Stomach (tissue), 8 donors: ENCODE measurements at regions not wholly inside any gene's neighbourhood (a gene's known extent, or its start where the extent isn't known, plus 50 kb on each side); places are given as distances from the start of the nearest gene placed in this dataset.
A peak's percentile ranks its signal among the peaks of the same experiment; 100 is the strongest.

ENCODE experiments used
- DNase-seq, 2 donors: peaks; one replicate each; pipeline versions ENCODE4 v3.0.0 to v3.0.0-alpha.2; 2013 to 2019
- H3K27ac ChIP-seq, 5 donors: fragments of 200-600 bp in 4 of 5; sonication (generic) in 4 of 5; one replicate each; pipeline ENCODE4 v1.5.1; 2013 to 2019; ENCODE audit warnings: mild to moderate bottlenecking in 1 of 5, moderate library complexity in 1 of 5
- H3K27me3 ChIP-seq, 3 donors: fragments of 200-600 bp; sonication (generic); one replicate each; pipeline ENCODE4 v1.5.1; 2017 to 2019; ENCODE audit warnings: mixed run types in 1 of 3
- H3K36me3 ChIP-seq, 4 donors: fragments of 200-600 bp; sonication (generic); 1 replicate in 3 of 4; 2 replicates in 1 of 4; pipeline ENCODE4 v1.5.1; 2016 to 2019
- H3K4me1 ChIP-seq, 4 donors: fragments of 200-600 bp; sonication (generic); one replicate each; pipeline ENCODE4 v1.5.1; 2016 to 2019
- H3K4me3 ChIP-seq, 4 donors: fragments of 200-600 bp; sonication (generic) in 3 of 4; one replicate each; pipeline ENCODE4 v1.5.1; 2016 to 2019; ENCODE audit warnings: mild to moderate bottlenecking in 1 of 4
- H3K9me3 ChIP-seq, 4 donors: fragments of 200-600 bp; sonication (generic); one replicate each; pipeline ENCODE4 v1.5.1; 2016 to 2019
- CTCF ChIP-seq, 7 experiments: fragments of 450-650 bp in 4 of 7; fragments of 200-600 bp in 3 of 7; sonication (generic) in 3 of 7; IDR thresholded peaks; one replicate each; pipeline ENCODE4 v1.5.1; 2016 to 2019; ENCODE audit warnings: antibody characterized with exemption in 7 of 7, control low read depth in 2 of 7, mild to moderate bottlenecking in 1 of 7
- EP300 ChIP-seq: sonication (generic); formaldehyde crosslinking; IDR thresholded peaks from one replicate; pipeline ENCODE4 v1.6.1; 2017; ENCODE audit warnings: antibody characterized with exemption
- POLR2A ChIP-seq, 4 donors: fragments of 450-650 bp; IDR thresholded peaks; one replicate each; pipeline ENCODE4 v1.6.1; 2016; ENCODE audit warnings: antibody characterized with exemption in 4 of 4, control low read depth in 2 of 4, mild to moderate bottlenecking in 1 of 4, moderate library complexity in 1 of 4
- POLR2AphosphoS5 ChIP-seq, 3 donors: sonication (generic); formaldehyde crosslinking; IDR thresholded peaks; one replicate each; pipeline ENCODE4 v1.6.1; 2016; ENCODE audit warnings: antibody characterized with exemption in 3 of 3
- WGBS, 5 donors: extraction: QIAGEN DNeasy Blood & Tissue Kit in 3 of 5; methylation state at CpG; one replicate each; pipeline versions ENCODE4 v1.1.5 to v1.1.7; 2013 to 2018; 5-methylcytosine and 5-hydroxymethylcytosine counted together
- intact Hi-C: fragments of 100-400 bp; cut with DNase I; formaldehyde crosslinking; loops from one replicate; pipeline ENCODE4 v1.15.1; 2023; ENCODE audit warnings: low total_unique reads
- donor health status: healthy with polysubstance abuse.
- donor health status: Bipolar disorder and iron deficiency.
- donor health status: healthy.

- TF ChIP-seq POLR2A (IDR thresholded peaks at IDR 0.05) = no peak
- peaks cover 0 to 3% (median 0%) of the 10 kb centered on the region in 4 donors for H3K4me1 ChIP-seq
- H3K36me3 ChIP-seq = no peaks in the 10 kb centered on the region
- intact Hi-C loops = no loop called here
- no peaks in the 10 kb centered on the region for H3K27me3 ChIP-seq
- WGBS, 5 donors = 84 to 92% (median 89%) methylated on average over 13 of the region's 13 CpGs
- no peak overlapping the region for H3K27ac ChIP-seq
- no peak for DNase-seq
- no peaks in the 10 kb centered on the region for H3K9me3 ChIP-seq
- no peak overlapping the region for H3K4me3 ChIP-seq
Measured at GRCh38 chr21:18950045-18950740, 546.6 kb upstream of the TMPRSS15 start.

GRCh38 chr21:18951271-18952038 is 547.9 kb upstream of the TMPRSS15 start:
- WGBS, 5 donors = 72 to 82% (median 75%) methylated on average over 14 of the region's 14 CpGs
- no peaks in the 10 kb centered on the region for H3K36me3 ChIP-seq
- intact Hi-C loops = no loop called here
- no peaks in the 10 kb centered on the region for H3K9me3 ChIP-seq
- DNase-seq = peak in 1 of 2 donors; percentile 22
- no peak overlapping the region for H3K4me3 ChIP-seq
- no peaks in the 10 kb centered on the region for H3K27me3 ChIP-seq
- H3K4me1 ChIP-seq = peaks cover 0 to 3% (median 0%) of the 10 kb centered on the region in 4 donors
- TF ChIP-seq POLR2A (IDR thresholded peaks at IDR 0.05) = no peak
- peak in 4 of 7 experiments; percentile 7 to 28 (median 14) for TF ChIP-seq CTCF (IDR thresholded peaks at IDR 0.05)
- no peak overlapping the region for H3K27ac ChIP-seq

GRCh38 chr21:18954441-18954844 is 550.9 kb upstream of the TMPRSS15 start:
- H3K27me3 ChIP-seq = no peaks in the 10 kb centered on the region
- no peak overlapping the region for H3K4me3 ChIP-seq
- H3K4me1 ChIP-seq = peaks cover 0 to 3% (median 0%) of the 10 kb centered on the region in 4 donors
- DNase-seq = peak in 1 of 2 donors; percentile 80
- no peaks in the 10 kb centered on the region for H3K36me3 ChIP-seq
- no peak for TF ChIP-seq POLR2A (IDR thresholded peaks at IDR 0.05)
- TF ChIP-seq POLR2AphosphoS5 (IDR thresholded peaks at IDR 0.05) = peak in 1 of 3 donors; percentile 57
- TF ChIP-seq EP300 = no peak
- TF ChIP-seq CTCF (IDR thresholded peaks at IDR 0.05) = no peak
- intact Hi-C loops = no loop called here
- no peaks in the 10 kb centered on the region for H3K9me3 ChIP-seq
- peak overlapping the region in 1 of 5 donors; percentile 56 for H3K27ac ChIP-seq

- H3K27ac ChIP-seq = no peak overlapping the region
- no peak for DNase-seq
- no peak for TF ChIP-seq POLR2A (IDR thresholded peaks at IDR 0.05)
- no peak for TF ChIP-seq EP300
- TF ChIP-seq CTCF (IDR thresholded peaks at IDR 0.05) = no peak
- TF ChIP-seq POLR2AphosphoS5 (IDR thresholded peaks at IDR 0.05) = no peak
- intact Hi-C loops = no loop called here
- H3K27me3 ChIP-seq = no peaks in the 10 kb centered on the region
- WGBS, 5 donors = 66 to 87% (median 75%) methylated on average over 3 of the region's 3 CpGs
- no peaks in the 10 kb centered on the region for H3K4me1 ChIP-seq
- H3K9me3 ChIP-seq = no peaks in the 10 kb centered on the region
- H3K36me3 ChIP-seq = no peaks in the 10 kb centered on the region
- no peak overlapping the region for H3K4me3 ChIP-seq
Measured at GRCh38 chr21:18959817-18960216, 556.2 kb upstream of the TMPRSS15 start.

GRCh38 chr21:18960306-18960705 is 556.7 kb upstream of the TMPRSS15 start:
- intact Hi-C loops = no loop called here
- H3K36me3 ChIP-seq = no peaks in the 10 kb centered on the region
- H3K27me3 ChIP-seq = no peaks in the 10 kb centered on the region
- H3K27ac ChIP-seq = no peak overlapping the region
- no peak overlapping the region for H3K4me3 ChIP-seq
- H3K4me1 ChIP-seq = no peaks in the 10 kb centered on the region
- H3K9me3 ChIP-seq = no peaks in the 10 kb centered on the region
- DNase-seq = no peak
- WGBS, 5 donors = 72 to 86% (median 79%) methylated on average over 3 of the region's 3 CpGs
- TF ChIP-seq CTCF (IDR thresholded peaks at IDR 0.05) = no peak
- TF ChIP-seq POLR2AphosphoS5 (IDR thresholded peaks at IDR 0.05) = no peak
- TF ChIP-seq POLR2A (IDR thresholded peaks at IDR 0.05) = no peak
- no peak for TF ChIP-seq EP300
